PC-9 (cell line): ENCODE measurements at regions not wholly inside any gene's neighbourhood (a gene's known extent, or its start where the extent isn't known, plus 50 kb on each side); places are given as distances from the start of the nearest gene placed in this dataset.

Experiments
- CTCF ChIP-seq: fragments of 200-600 bp; sonication (generic); conservative IDR thresholded peaks from 2 replicates; pipeline ENCODE4 v1.6.1; 2017; ENCODE audit warnings: mixed run types, antibody characterized with exemption, mild to moderate bottlenecking, moderate library complexity
- EZH2 ChIP-seq: fragments of 200-600 bp; sonication (generic); IDR thresholded peaks from 2 replicates; pipeline ENCODE4 v1.8.0; 2017; ENCODE audit warnings: antibody characterized with exemption, low read depth

- TF ChIP-seq CTCF (no peak), EZH2 (no peak)
These were observed 348.8 kb downstream of the CGGBP1 start for GRCh38 chr3:87710028-87710427.
